DMS79 treated with DMSO at 0.1 percent for 48 hours (cell line): ENCODE measurements at regions not wholly inside any gene's neighbourhood (a gene's known extent, or its start where the extent isn't known, plus 50 kb on each side); places are given as distances from the start of the nearest gene placed in this dataset.
A peak's percentile ranks its signal among the peaks of the same experiment; 100 is the strongest.

Experiments
- DNase-seq: peaks from one replicate; lab custom pipeline; 2025; lab: John Stamatoyannopoulos, UW

GRCh38 chr17:55582897-55583296 lies 71.6 kb upstream of the SMIM36 start:
- no peak for DNase-seq

DNA sequence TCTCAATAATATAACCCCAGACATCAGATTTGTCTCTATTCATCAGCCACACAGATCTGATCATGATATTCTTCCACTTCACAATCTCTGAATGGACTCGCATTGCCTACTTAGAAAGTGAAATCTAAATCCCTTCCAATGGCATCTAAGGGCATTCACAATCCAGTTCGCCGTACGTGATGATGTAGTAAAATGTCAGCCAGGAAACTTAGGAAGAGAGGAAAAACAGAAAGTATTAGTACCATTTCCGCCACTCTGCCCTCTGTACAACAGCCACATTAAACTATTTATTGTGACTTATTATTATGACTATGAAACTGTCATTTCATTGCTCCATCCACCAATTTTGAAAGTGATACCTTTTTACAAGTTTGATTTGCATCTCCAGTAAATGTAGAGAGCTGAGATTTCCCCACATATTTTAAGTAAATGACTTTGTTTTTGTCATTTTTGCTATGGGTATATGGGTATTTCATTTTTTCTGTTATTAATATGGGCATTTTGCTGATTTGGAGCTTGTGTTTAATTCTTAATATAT lies 69.4 kb upstream of the SMIM36 start:
- no peak for DNase-seq

GRCh38 chr17:55577687-55578086 lies 66.4 kb upstream of the SMIM36 start:
- peak; percentile 15 for DNase-seq

DNA sequence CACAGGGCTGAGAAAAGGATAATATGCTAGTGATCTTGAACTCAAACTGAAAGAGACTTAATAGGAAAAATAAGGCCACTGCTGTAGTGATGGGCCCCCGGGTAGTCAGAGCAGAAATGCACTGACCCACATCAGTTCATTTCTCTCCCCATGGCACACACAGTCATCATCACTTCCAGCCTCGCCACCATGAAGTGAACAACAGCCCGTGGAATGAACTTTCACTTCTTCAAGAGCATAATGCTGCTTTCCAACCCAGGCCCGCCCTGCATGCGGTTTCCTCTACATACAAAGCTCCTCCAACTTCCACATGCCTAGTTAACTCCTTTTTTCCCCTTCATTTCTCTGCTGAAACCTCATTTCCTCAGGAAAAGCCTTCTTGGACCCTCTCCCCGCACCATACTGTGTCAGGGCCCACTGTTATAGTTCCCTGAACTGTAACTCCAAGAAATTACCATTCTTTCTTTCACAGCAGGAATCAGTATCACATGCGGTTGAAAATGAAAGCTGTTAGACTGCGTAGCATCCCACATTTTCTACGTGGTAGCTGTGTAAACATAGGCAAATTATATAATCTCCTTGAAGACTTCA lies 65.8 kb upstream of the SMIM36 start:
- DNase-seq = peak; percentile 24

GRCh38 chr17:55576237-55576995 lies 65.2 kb upstream of the SMIM36 start:
- no peak for DNase-seq

- no peak for DNase-seq
Observed at GRCh38 chr17:55575058-55575636, 63.9 kb upstream of the SMIM36 start.

DNA sequence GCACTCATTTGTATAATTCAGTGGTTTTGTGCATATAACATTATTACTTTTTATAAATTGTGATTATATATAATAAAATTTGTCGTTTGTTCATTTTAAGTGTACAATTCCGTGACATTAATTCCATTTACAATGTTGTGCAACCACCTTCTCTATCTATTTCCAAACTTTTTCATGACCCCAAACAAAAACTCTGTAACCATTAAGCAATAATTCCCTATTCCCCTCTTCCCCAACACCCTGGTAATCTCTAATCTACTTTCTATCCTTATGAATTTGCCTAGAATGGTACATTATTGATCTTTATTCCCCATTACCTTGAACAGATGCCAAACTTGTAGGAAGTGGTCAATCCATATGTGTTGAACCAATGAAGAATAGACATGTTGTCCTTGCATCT lies 61.3 kb upstream of the SMIM36 start:
- DNase-seq = no peak

DNA sequence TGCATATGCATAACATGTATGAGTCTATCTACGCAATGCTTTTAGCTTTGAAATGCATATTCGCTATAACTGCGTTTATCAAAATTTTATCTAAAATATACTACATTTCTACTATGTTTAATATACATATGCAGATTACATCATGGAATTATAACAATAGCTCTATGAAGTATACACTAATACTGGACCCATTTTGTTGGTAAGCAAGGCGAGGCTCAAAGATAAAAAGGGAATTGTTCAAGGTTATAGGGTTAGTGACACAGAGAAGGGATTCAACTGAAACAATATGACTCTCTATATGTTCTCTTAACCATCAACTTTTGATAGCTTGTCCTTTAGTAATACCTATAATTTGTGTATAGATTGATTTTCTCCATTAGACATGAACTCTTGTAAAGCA lies 60.9 kb upstream of the SMIM36 start:
- DNase-seq = no peak

DNA sequence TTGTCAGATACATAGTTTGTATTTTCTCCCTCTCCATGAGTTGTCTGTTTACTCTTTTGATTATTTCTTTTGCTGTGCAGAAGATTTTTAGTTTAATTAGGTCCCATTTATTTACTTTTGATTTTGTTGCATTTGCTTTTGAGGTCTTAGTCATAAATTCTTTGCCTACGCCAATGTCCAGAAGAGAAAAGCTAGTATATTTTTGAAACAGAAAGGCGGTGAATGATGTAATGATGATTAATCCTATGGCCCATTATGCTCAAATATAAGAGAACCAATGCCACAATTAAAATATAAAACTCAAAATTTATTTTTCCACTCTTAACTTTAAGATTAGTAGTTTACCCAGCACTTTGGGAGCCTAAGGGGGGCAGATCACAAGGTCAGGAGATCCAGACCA lies 59.8 kb upstream of the SMIM36 start:
- no peak for DNase-seq

DNA sequence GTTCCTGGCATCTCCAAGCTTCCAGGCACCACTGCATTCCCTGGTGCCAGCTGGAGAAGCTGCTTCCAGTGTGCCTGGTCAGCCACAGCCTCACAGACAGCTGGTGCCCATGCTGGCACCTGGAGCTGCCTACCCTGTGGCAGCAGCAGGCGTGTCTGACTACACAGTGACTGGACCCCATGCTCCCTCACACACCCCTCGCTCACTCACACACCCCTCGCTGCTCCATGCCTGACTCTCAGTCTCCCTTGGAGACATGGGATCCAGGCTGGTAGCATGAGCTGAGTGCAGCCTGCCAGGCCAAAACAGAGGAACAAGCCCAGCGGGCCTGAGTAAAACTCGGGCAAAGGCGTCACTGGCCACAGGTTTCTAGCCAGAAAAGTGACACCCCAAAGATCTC lies 59.1 kb upstream of the SMIM36 start:
- DNase-seq = no peak

DNA sequence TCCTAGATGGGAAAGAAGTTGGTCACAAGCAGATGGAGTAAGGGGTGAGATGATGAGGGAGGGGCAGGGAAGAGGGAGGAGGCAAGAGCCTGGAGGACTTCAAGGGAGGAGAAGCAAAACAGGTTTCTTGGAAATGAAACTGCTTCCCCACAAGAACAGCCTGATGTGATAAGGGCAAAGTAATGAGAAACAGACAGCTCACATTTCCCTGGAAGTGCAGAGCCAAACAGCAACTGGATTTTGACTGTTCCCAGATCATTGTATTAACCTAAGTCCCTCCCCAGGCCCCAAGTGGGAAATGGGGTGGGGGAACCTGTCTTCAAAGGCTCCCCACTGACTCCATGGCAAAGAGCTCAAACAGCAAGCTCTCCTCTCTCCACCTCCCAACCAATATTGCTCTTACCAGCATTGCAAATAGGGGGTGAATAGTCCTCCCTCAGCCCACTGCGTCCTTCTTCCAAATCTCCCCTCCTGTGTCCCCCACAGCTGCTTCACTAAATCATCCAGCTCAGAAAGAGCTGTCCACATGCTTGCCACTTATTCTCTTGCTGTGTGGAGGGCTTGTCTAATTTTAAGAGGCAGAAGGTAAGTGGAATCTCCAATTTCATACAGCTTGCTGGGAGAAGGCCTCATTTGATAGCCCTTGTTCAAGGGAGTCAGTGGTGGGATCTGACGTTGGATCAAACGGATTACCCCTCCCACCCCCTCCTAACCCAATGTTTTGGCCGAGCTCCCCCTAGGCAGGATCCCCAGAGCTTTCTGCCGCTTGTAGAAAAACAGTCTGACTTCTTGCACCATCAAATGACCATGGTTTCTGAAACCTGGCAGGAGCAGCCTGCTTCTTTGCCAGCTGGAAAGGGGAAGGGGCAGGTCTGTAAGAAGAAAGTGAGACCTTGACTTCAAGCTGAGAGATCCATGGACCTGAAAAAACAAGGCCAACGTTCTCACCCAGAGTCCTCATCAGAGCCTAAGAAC lies 56.3 kb upstream of the SMIM36 start:
- peak; percentile 28 for DNase-seq

DNA sequence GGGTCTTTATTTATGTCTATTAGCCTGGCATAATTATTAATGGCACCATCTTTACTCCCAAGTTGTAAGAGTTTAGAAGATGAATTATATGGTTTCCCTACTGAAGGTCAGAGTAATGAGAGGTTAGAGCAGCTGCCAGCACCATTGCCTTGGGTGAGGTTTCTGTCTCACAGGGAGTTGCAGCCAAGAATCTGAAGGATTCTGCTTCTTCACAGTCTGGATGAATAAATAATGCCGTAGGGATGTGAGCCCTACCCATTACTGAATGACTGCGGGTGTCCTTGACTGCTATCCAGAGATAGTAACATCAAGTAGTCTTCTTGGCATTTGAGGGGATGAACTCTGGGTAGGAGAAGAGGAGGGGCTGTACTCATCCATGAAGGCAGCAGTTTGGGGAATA lies 52.8 kb upstream of the SMIM36 start:
- DNase-seq = no peak

- no peak for DNase-seq
Observed at GRCh38 chr17:55563363-55563762, 52.1 kb upstream of the SMIM36 start.

DNA sequence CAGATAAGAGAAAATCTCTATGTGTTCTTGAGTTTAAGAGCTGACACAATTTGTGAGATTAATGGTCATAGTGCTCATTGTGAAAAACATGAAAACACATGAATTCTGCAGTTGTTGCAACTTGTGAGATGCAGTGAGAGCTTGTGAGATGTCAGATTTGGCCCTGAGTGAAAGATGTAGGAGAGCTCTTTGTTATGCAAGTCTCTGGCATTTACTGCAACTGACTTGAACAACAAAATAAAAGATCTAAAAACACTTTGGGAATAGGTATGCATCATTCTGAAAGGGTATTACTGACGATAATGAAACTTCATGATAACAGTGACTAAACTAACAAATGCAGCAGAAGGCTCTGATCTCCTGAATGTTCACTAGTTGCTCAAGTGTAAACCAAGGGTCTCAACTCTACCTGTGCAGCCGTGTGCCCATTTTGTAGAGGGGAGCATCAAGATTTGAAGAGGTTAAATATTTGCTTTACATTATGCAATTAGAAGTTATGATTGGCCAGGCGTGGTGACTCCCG lies 50.8 kb upstream of the SMIM36 start:
- no peak for DNase-seq

GRCh38 chr17:55561316-55561972 lies 50.2 kb upstream of the SMIM36 start:
- DNase-seq = no peak
